DMS53 (cell line): ENCODE measurements at regions not wholly inside any gene's neighbourhood (a gene's known extent, or its start where the extent isn't known, plus 50 kb on each side); places are given as distances from the start of the nearest gene placed in this dataset.
A peak's percentile ranks its signal among the peaks of the same experiment; 100 is the strongest.

Source experiments
- DNase-seq: peaks from one replicate; lab custom pipeline; 2025; lab: John Stamatoyannopoulos, UW

GRCh38 chr14:80146941-80147340 lies 64.4 kb downstream of the DIO2 start:
- no peak for DNase-seq

- peak; percentile 59 for DNase-seq
Measured at GRCh38 chr14:80136358-80136757, 74.9 kb downstream of the DIO2 start.

GRCh38 chr14:80135305-80136088 lies 75.8 kb downstream of the DIO2 start:
- peak; percentile 9 for DNase-seq

- DNase-seq: no peak
Measured at GRCh38 chr14:80134321-80134720, 77.0 kb downstream of the DIO2 start.

GRCh38 chr14:80133457-80133856 lies 77.8 kb downstream of the DIO2 start:
- DNase-seq: no peak

- DNase-seq: no peak
Measured at GRCh38 chr14:80127466-80127865, 83.8 kb downstream of the DIO2 start.

- DNase-seq: no peak
Measured at GRCh38 chr14:80124794-80125193, 86.5 kb downstream of the DIO2 start.

- DNase-seq: peak; percentile 37
Measured at GRCh38 chr14:80117876-80118275, 93.4 kb downstream of the DIO2 start.

- DNase-seq: no peak
Measured at GRCh38 chr14:80116157-80116556, 95.1 kb downstream of the DIO2 start.

GRCh38 chr14:80110721-80111120 lies 100.6 kb downstream of the DIO2 start:
- DNase-seq: no peak

- DNase-seq: no peak
Measured at GRCh38 chr14:80109055-80109454, 102.2 kb downstream of the DIO2 start.

GRCh38 chr14:80108430-80108829 lies 102.9 kb downstream of the DIO2 start:
- no peak for DNase-seq

GRCh38 chr14:80105488-80105994 lies 105.8 kb downstream of the DIO2 start:
- no peak for DNase-seq

GRCh38 chr14:80101835-80102234 lies 109.5 kb downstream of the DIO2 start:
- DNase-seq: no peak

- no peak for DNase-seq
Measured at GRCh38 chr14:80100681-80101080, 110.6 kb downstream of the DIO2 start.

GRCh38 chr14:80095623-80096022 lies 115.7 kb downstream of the DIO2 start:
- peak; percentile 9 for DNase-seq

- DNase-seq: no peak
Measured at GRCh38 chr14:80087411-80087810, 123.9 kb downstream of the DIO2 start.

GRCh38 chr14:80084196-80084595 lies 127.1 kb downstream of the DIO2 start:
- DNase-seq: no peak

- no peak for DNase-seq
Measured at GRCh38 chr14:80080601-80081000, 130.7 kb downstream of the DIO2 start.

- no peak for DNase-seq
Measured at GRCh38 chr14:80078501-80078900, 132.8 kb downstream of the DIO2 start.

GRCh38 chr14:80077262-80077661 lies 134.0 kb downstream of the DIO2 start:
- no peak for DNase-seq

GRCh38 chr14:80074900-80075574 lies 136.3 kb downstream of the DIO2 start:
- peak; percentile 43 for DNase-seq

- peak; percentile 39 for DNase-seq
Measured at GRCh38 chr14:80059041-80059440, 152.3 kb downstream of the DIO2 start.

GRCh38 chr14:80056497-80056801 lies 154.9 kb downstream of the DIO2 start:
- no peak for DNase-seq
